Right lobe of liver (tissue), 6 donors: ENCODE measurements at regions not wholly inside any gene's neighbourhood (a gene's known extent, or its start where the extent isn't known, plus 50 kb on each side); places are given as distances from the start of the nearest gene placed in this dataset.

Source experiments
- ATAC-seq, 4 donors: fragments of 200-7000 bp; cut with Tn5 transposase; one replicate each; pipeline ENCODE4 v1.9.1; 2020; ENCODE audit warnings: mild to moderate bottlenecking in 4 of 4, moderate library complexity in 4 of 4
- DNase-seq, 3 donors: peaks; one replicate each; pipeline ENCODE4 v3.0.0-alpha.2; 2020
- H3K27ac ChIP-seq, 3 donors: fragments of 200-600 bp; one replicate each; pipeline ENCODE4 v1.8.0; 2022
- H3K27me3 ChIP-seq, 2 donors: fragments of 200-600 bp; one replicate each; pipeline ENCODE4 v1.8.0; 2022
- H3K36me3 ChIP-seq, 4 donors: fragments of 200-600 bp; sonication (generic) in 1 of 4; one replicate each; pipeline versions ENCODE4 v1.5.1 to v1.8.0; 2017 to 2022; ENCODE audit warnings: control low read depth in 1 of 4
- H3K4me1 ChIP-seq, 4 donors: fragments of 200-600 bp; sonication (generic) in 1 of 4; one replicate each; pipeline versions ENCODE4 v1.5.1 to v1.8.0; 2017 to 2022; ENCODE audit warnings: control low read depth in 1 of 4
- H3K4me3 ChIP-seq, 3 donors: fragments of 200-600 bp; one replicate each; pipeline ENCODE4 v1.8.0; 2022
- H3K9me3 ChIP-seq, 4 donors: fragments of 200-600 bp; sonication (generic) in 1 of 4; one replicate each; pipeline versions ENCODE4 v1.5.1 to v1.8.0; 2017 to 2022; ENCODE audit warnings: control low read depth in 1 of 4
- CTCF ChIP-seq, 4 donors: fragments of 200-600 bp in 3 of 4; fragments of 450-650 bp in 1 of 4; IDR thresholded peaks; one replicate each; pipeline versions ENCODE4 v1.5.1 to v1.8.0; 2016 to 2022; ENCODE audit warnings: antibody characterized with exemption in 4 of 4, mild to moderate bottlenecking in 2 of 4
- POLR2A ChIP-seq: fragments of 450-650 bp; IDR thresholded peaks from one replicate; pipeline ENCODE4 v1.6.1; 2017; ENCODE audit warnings: antibody characterized with exemption, mild to moderate bottlenecking
- WGBS: methylation state at CpG from one replicate; pipeline ENCODE4 v1.1.6; 2018; ENCODE audit warnings: low coverage, low lambda C conversion rate; ENCODE audit not compliant: insufficient coverage; ENCODE audit errors: missing lambda C conversion rate; 5-methylcytosine and 5-hydroxymethylcytosine counted together
- intact Hi-C, 2 donors: fragments of 100-400 bp; cut with DNase I; formaldehyde crosslinking; loops; one replicate each; pipeline versions ENCODE4 v1.11.2 to v1.14.1; 2022
- donor health status: DM: no; HTN: yes; CAD: no.
- donor health status: DM: no; HTN: no; CAD: no.
- donor health status: DM: no; HTN: no; CAD: no.
- donor health status: DM: no; HTN: yes; CAD: no.
- donor health status: DM: no; HTN: yes; CAD: no.

DNA sequence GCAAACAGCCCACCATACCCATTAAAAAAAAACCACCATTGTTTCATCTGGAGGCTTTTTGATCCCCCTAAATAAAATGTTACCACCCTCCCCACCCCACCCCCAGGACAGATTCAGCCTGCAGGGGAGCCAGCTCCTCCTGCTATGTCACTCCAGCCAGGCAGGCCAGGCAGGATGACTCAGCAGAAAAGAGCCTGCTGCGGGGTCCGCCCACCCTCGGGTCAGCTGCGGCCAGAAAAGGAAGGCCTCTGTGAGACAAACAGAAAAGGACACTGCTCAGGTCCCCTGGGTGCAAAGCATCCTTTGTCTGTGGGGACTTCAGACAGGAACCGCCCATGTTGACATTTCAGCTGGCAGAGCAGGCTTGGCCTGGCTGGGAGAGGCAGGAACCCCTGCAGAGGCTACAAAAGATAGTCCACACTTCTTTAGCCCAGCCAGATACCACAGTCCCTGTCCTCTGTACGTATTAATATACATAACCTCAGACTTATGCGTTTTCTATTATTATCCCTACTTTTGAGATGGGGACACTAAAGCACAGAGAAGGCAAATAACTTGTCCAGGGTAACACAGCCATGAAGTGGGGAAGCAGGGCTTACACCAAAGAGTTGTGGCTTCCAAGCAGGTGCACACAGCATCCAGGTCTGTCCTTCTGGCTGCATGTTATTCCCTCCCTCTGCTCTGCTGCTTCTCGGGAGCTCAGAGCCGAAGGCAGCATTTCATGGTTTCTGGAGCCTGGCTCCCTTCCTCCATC, 147.7 kb downstream of the CPEB2 start:
- TF ChIP-seq CTCF (IDR thresholded peaks at IDR 0.05): peak in 1 of 4 donors; percentile 13
- TF ChIP-seq POLR2A: no peak
- H3K36me3 ChIP-seq: no peaks in the 10 kb centered on the region
- peaks cover 0 to 31% (median 6%) of the 10 kb centered on the region in 4 donors for H3K4me1 ChIP-seq
- no peaks in the 10 kb centered on the region for H3K9me3 ChIP-seq
- no peak overlapping the region for H3K4me3 ChIP-seq
- no peaks in the 10 kb centered on the region for H3K27me3 ChIP-seq
- WGBS: 9% methylated on average over 7 of the region's 9 CpGs
- peak; percentile 87 to 94 (median 91) for DNase-seq
- peak; percentile 89 to 95 (median 90) for ATAC-seq
- H3K27ac ChIP-seq: peak overlapping the region in 1 of 3 donors; percentile 42
- intact Hi-C loops: no loop called here

GRCh38 chr4:15150631-15151030, 148.3 kb downstream of the CPEB2 start:
- intact Hi-C loops: no loop called here
- Histone ChIP-seq H3K27ac (peak overlapping the region in 1 of 3 donors; percentile 2), H3K4me1 (peaks cover 0 to 25% (median 3%) of the 10 kb centered on the region in 4 donors), H3K9me3 (no peaks in the 10 kb centered on the region), H3K36me3 (no peaks in the 10 kb centered on the region), H3K27me3 (no peaks in the 10 kb centered on the region), H3K4me3 (no peak overlapping the region)
- 69% methylated on average over 2 of the region's 2 CpGs for WGBS
- TF ChIP-seq POLR2A: no peak
- no peak for TF ChIP-seq CTCF (IDR thresholded peaks at IDR 0.05)
- DNase-seq: no peak
- ATAC-seq: no peak

DNA sequence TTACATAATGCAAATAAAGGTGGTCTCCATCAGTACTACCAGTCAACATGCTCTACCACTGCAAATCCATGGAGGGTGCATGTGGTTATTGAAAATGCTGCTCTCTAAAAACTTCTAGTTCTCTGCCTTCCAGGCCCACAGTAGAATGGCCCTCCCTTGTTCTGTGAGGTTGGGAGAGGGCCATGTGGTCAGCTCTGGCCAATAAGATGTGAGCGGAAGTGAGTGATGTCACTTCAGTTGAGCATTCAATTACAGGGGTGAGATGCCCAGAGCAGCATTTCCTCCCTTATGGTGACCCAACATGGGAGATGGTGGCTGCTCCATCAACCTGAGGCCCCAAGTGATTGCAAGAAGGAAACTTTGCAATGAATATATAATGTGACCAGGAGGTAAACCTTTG, 148.8 kb downstream of the CPEB2 start:
- intact Hi-C loops: no loop called here
- no peak for DNase-seq
- Histone ChIP-seq H3K9me3 (no peaks in the 10 kb centered on the region), H3K4me1 (peaks cover 0 to 24% (median 3%) of the 10 kb centered on the region in 4 donors), H3K27me3 (no peaks in the 10 kb centered on the region), H3K27ac (no peak overlapping the region), H3K36me3 (no peaks in the 10 kb centered on the region), H3K4me3 (no peak overlapping the region)
- no peak for ATAC-seq
- WGBS: 100% methylated on average over 1 of the region's 1 CpG
- TF ChIP-seq CTCF (IDR thresholded peaks at IDR 0.05) (no peak), POLR2A (no peak)

GRCh38 chr4:15153662-15154061, 151.4 kb downstream of the CPEB2 start:
- ATAC-seq (no peak), DNase-seq (no peak)
- H3K4me3 ChIP-seq: no peak overlapping the region
- H3K27ac ChIP-seq: no peak overlapping the region
- H3K27me3 ChIP-seq: no peaks in the 10 kb centered on the region
- intact Hi-C loops: no loop called here
- WGBS: 77% methylated on average over 2 of the region's 2 CpGs
- TF ChIP-seq CTCF (IDR thresholded peaks at IDR 0.05): no peak
- no peak for TF ChIP-seq POLR2A
- H3K9me3 ChIP-seq: no peaks in the 10 kb centered on the region
- H3K36me3 ChIP-seq: no peaks in the 10 kb centered on the region
- H3K4me1 ChIP-seq: peaks cover 0 to 18% (median 3%) of the 10 kb centered on the region in 4 donors
